Activated CD4-positive, alpha-beta T cell treated with anti-CD3 and anti-CD28 coated beads, Interleukin-2, amount 50 U/mL, for 1 hour (primary cell): ENCODE measurements at regions not wholly inside any gene's neighbourhood (a gene's known extent, or its start where the extent isn't known, plus 50 kb on each side); places are given as distances from the start of the nearest gene placed in this dataset.

Source experiments
- DNase-seq: peaks from one replicate; pipeline ENCODE4 v3.0.0-alpha.2; 2020

- no peak for DNase-seq
These were observed 160.1 kb downstream of the TENT4A start for GRCh38 chr5:6873359-6873758.

DNA sequence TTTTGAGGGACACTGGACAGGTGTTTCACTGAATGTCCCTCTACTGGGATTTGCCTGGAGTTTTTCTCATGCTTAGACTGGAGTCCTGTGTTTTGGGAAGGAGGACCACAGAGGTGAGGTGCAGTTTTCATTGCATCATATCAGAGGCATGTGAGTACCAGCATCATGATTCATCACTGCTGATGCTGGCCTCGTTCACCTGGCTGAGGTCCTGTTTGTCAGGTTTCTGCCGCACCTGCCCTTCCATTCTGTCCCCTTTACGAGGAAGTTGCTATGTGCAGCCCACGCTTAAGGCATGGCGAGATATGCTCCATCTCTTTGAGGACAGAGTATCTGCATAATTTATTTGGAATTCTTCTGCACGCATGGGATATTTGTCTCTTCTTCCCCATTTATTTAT lies 162.1 kb downstream of the TENT4A start:
- no peak for DNase-seq

- DNase-seq, result no peak
These were observed 165.0 kb downstream of the TENT4A start for GRCh38 chr5:6877986-6878828.

DNA sequence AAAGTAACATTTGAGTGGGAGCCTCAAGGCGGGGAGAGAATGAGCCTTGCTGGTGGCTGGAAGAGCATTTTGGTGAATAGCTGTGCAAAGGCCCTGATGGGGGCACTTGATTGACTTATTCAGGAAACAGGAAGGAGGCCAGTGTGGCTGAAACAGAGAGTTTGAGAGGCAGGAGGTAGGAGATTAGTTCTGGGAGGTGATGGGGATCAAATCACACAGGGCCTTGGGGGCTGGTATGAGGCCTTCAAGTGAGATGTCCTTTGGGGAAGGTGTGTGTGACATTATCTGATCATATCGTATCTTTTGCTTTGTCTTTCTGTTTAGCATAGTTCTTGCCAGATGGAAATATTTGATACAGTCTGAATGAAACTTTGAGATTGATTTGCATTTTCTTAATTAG lies 172.3 kb downstream of the TENT4A start:
- no peak for DNase-seq

DNA sequence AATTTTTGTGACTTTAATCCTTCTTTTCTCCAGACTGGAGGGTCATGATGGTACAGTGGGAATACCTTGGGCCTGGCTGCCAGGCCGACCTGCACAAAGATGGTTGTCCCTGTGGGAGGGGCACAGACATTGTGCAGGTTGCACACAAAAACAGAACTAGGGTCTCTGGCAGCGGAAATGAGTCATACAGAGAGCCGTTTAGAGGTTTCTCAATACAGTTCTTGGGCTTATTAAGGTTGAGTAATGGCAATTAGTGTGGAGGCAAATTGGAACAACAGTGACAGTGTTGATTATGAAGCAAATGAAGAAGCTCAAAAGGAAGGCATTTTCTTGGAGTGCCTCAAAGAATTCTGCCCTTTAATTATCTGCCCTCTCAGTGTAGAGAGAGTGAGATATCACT lies 173.6 kb downstream of the TENT4A start:
- DNase-seq, result no peak

- no peak for DNase-seq
These were observed 175.8 kb downstream of the TENT4A start for GRCh38 chr5:6889030-6889429.

- DNase-seq, result no peak
These were observed 186.0 kb downstream of the TENT4A start for GRCh38 chr5:6899221-6899620.

DNA sequence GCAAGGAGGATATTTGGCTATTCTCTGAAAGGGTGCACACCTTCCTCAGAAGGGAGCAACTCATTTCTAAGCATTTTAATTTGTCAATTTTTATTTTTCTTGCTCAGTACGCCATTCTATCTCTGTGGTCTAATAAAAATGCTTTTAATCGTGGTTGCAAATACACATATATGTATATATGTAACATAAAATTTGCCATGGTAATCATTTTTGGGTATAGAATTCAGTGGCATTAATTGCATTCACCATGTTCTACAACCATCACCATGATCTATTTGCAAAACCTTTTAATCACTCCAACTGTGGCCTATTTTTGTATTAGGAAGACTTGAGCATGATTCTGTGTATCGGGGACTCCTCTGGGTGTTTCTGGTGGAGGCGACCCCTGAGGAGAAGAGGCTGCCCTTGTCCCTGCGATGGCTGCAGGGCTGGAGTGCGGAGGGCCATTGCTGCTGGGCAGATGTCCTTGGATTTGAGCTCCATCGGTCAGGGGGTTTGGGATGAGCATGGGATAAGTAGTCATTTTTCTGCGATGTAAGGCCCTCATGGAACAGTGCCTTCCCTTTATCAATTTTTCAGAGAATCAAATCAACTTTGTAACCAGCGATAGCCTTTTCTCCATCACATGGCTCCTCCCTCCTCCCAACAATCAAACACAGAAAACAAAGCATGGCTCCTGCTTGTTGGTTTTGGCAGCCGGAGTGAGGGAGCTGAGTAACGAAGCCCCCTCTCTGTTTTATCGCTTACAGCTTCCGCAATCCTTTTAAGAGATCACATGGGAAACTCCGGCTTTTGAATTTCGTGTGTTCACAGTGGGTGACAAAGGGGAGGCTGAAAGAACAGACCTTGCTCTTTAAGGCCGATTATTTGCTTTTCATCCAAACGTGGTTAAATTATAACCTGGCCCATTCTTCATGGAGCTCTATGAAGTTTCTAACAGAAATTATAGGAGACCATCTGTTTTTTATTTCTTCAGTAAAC lies 187.3 kb downstream of the TENT4A start:
- no peak for DNase-seq

DNA sequence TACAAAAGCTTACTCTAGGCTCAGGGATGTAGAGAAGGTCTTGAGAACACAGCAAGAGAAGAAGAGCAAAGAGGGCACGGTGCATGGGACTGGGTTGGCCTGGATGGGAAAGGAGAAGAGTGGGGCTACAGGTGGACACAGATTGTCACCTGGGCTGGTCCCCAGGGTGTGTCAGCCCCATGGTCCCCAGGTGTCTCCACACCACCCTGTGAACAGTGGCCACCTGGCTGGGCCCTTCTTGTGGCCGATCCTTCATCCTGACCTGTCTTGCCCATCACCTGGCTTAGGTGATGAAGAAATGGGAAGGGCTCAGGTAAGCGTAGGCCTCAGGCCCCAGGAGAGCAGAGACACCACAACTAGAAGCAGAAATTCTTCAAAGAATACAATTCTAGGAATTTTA lies 188.9 kb downstream of the TENT4A start:
- DNase-seq, result no peak

GRCh38 chr5:6902597-6902996 lies 189.4 kb downstream of the TENT4A start:
- DNase-seq, result no peak

DNA sequence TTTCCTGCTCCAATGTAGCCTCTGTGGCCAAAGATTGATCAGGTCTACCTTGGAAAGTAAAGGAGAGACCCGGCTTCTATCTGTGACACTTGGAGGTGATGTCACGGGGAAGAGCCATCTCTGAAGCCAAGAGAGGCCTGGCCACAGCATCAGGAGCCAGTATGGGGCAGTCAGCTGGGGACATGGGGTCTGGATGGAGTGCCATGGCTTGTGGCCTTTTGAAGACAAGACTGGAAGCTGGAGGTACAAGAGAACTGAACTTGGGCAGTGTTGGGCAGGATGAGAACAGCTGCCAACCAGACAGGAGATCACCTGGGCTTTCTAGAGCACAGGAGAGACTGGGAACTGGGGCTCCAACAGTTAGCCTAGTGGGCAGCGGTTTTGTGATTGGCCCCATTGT lies 190.7 kb downstream of the TENT4A start:
- no peak for DNase-seq

DNA sequence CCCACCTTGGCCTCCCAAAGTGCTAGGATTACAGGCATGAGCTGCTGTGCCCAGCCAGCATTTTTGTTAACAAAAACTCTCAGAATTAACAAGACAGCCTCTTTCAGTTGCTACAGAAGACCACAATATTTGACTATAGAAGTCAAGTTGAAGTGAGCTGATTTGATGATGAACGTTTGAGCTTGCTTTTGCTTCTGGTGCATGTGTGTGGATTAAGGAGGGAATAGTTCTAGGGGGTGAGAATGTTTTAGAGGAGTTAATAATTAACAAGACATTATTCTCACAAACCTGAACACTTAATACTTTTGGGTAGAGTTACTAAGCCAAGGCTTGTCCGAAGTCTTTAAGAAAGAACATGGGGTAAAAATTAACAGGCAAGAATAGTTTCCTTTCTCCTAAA lies 191.6 kb downstream of the TENT4A start:
- no peak for DNase-seq

- DNase-seq, result no peak
These were observed 192.2 kb downstream of the TENT4A start for GRCh38 chr5:6905423-6905822.

- no peak for DNase-seq
These were observed 192.7 kb downstream of the TENT4A start for GRCh38 chr5:6905883-6906282.

DNA sequence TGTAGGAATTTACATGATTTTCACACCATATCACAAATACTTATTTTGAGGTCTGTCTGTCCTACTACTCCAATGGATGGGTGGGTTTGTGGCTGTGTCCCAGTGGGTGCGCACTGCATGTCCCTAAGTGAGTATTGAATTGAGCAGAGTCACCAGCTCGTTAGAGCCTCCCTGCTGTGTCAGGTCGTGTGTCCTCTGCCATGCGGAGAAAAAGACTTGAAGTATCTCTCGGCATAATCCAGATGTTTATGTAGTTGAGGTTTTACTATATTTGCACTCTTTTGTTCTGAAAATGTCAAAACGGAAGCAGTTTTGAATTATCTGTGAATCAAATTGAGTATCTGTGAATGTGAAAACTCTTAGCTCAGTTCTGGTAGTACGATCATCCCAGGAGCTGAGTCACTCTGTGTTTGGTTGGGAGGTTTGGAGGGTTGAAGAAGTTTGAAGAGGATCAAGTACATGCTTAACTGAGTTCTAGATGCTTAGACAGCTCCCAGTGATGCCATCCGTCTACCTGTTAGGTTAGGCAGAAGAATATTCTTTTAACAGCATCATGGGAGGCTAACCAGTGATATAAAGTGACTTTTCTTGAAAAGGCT lies 194.2 kb downstream of the TENT4A start:
- DNase-seq, result no peak

GRCh38 chr5:6909901-6910300 lies 196.7 kb downstream of the TENT4A start:
- no peak for DNase-seq

- DNase-seq, result no peak
These were observed 197.7 kb downstream of the TENT4A start for GRCh38 chr5:6910950-6911349.

GRCh38 chr5:6914347-6914746 lies 201.1 kb downstream of the TENT4A start:
- DNase-seq, result no peak

- no peak for DNase-seq
These were observed 202.3 kb downstream of the TENT4A start for GRCh38 chr5:6915574-6915973.

- no peak for DNase-seq
These were observed 205.0 kb downstream of the TENT4A start for GRCh38 chr5:6918255-6918654.

- DNase-seq, result no peak
These were observed 207.5 kb downstream of the TENT4A start for GRCh38 chr5:6920628-6921256.

DNA sequence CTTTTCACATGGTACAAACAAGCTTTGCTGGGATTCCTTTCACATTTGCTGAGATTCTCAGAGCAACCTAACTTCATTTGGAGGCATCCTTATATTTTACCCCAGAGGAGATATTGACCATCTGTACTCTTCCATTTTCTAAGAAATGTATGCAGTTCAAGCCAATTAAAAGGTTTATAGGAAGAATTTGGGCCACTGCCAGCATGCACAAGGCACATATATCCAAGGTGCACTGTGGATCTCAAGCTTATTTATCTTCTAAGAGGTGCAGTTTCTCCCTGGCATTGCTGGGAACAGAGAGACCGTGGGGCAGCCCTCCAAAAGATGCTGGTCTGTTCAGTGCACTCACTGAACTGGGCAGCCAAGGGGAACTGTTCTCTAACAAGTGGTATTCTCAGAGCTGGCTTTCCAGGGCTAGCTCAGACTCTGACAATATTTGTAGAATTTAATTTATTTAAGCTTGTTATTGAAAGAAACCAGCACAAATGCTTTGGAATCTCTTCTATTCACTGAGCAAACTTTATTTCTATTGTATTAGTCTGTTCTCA lies 213.3 kb downstream of the TENT4A start:
- DNase-seq, result no peak

- DNase-seq, result no peak
These were observed 222.8 kb downstream of the TENT4A start for GRCh38 chr5:6936031-6936430.
